SK-N-SH treated with all-trans-retinoic acid at 6 μM for 48 hours (cell line): ENCODE measurements at regions not wholly inside any gene's neighbourhood (a gene's known extent, or its start where the extent isn't known, plus 50 kb on each side); places are given as distances from the start of the nearest gene placed in this dataset.
A peak's percentile ranks its signal among the peaks of the same experiment; 100 is the strongest.

Source experiments
- ATAC-seq: fragments of 200-7000 bp; cut with Tn5 transposase; 3 replicates; pipeline ENCODE4 v1.9.1; 2020; ENCODE audit warnings: mild to moderate bottlenecking, moderate library complexity
- ARNTL ChIP-seq: fragments of 450-650 bp; formaldehyde crosslinking; IDR thresholded peaks from 2 replicates; pipeline ENCODE4 v1.5.0; 2020; ENCODE audit warnings: low read depth, mild to moderate bottlenecking, moderate library complexity, borderline replicate concordance
- BACH2 ChIP-seq: fragments of 250-450 bp; sonication (Bioruptor Pico); IDR thresholded peaks from 2 replicates; pipeline ENCODE4 v1.9.0; 2021; ENCODE audit warnings: mild to moderate bottlenecking, borderline replicate concordance
- CREB5 ChIP-seq: fragments of 250-450 bp; sonication (Bioruptor Pico); IDR thresholded peaks from 2 replicates; pipeline ENCODE4 v1.5.1; 2020; ENCODE audit warnings: low read depth, mild to moderate bottlenecking, moderate library complexity
- CSDC2 ChIP-seq: fragments of 250-450 bp; sonication (Bioruptor Pico); IDR thresholded peaks from 2 replicates; pipeline ENCODE4 v1.5.0; 2020; ENCODE audit warnings: mild to moderate bottlenecking, moderate library complexity
- CSRNP3 ChIP-seq: fragments of 250-450 bp; sonication (Bioruptor Pico); IDR thresholded peaks from 2 replicates; pipeline ENCODE4 v1.5.1; 2021; ENCODE audit warnings: mild to moderate bottlenecking, moderate library complexity
- ESRRG ChIP-seq: fragments of 250-450 bp; sonication (Bioruptor Pico); IDR thresholded peaks from 2 replicates; pipeline ENCODE4 v1.6.1; 2021; ENCODE audit warnings: mild to moderate bottlenecking
- GLIS3 ChIP-seq: fragments of 250-450 bp; sonication (Bioruptor Pico); IDR thresholded peaks from 2 replicates; pipeline ENCODE4 v1.5.0; 2020; ENCODE audit warnings: mild to moderate bottlenecking, moderate library complexity
- OSR1 ChIP-seq: fragments of 250-450 bp; sonication (Bioruptor Pico); IDR thresholded peaks from 2 replicates; pipeline ENCODE4 v1.8.0; 2022; ENCODE audit warnings: moderate library complexity, mild to moderate bottlenecking, inconsistent platforms
- PATZ1 ChIP-seq: fragments of 250-450 bp; sonication (Bioruptor Pico); IDR thresholded peaks from 2 replicates; pipeline ENCODE4 v1.8.0; 2020; ENCODE audit warnings: mild to moderate bottlenecking, moderate library complexity, borderline replicate concordance
- POU6F1 ChIP-seq: fragments of 250-450 bp; sonication (Bioruptor Pico); IDR thresholded peaks from 2 replicates; pipeline ENCODE4 v1.8.0; 2021; ENCODE audit warnings: low read depth, mild to moderate bottlenecking, moderate library complexity, borderline replicate concordance
- PPARA ChIP-seq: fragments of 250-450 bp; sonication (Bioruptor Pico); IDR thresholded peaks from 2 replicates; pipeline ENCODE4 v1.5.0; 2020; ENCODE audit warnings: mild to moderate bottlenecking, borderline replicate concordance
- RARB ChIP-seq: fragments of 250-450 bp; sonication (Bioruptor Pico); IDR thresholded peaks from 2 replicates; pipeline ENCODE4 v1.8.0; 2021; ENCODE audit warnings: mild to moderate bottlenecking, moderate library complexity
- TCF4 ChIP-seq: fragments of 250-450 bp; sonication (Bioruptor Pico); IDR thresholded peaks from 2 replicates; pipeline ENCODE4 v1.8.0; 2021; ENCODE audit warnings: mild to moderate bottlenecking, moderate library complexity, borderline replicate concordance
- TOX ChIP-seq: fragments of 250-450 bp; sonication (Bioruptor Pico); IDR thresholded peaks from 2 replicates; pipeline ENCODE4 v1.8.0; 2021; ENCODE audit warnings: mild to moderate bottlenecking, moderate library complexity, borderline replicate concordance
- TSHZ2 ChIP-seq: fragments of 250-450 bp; sonication (Bioruptor Pico); IDR thresholded peaks from 2 replicates; pipeline ENCODE4 v1.5.0; 2020; ENCODE audit warnings: mild to moderate bottlenecking, moderate library complexity
- ZFP3 ChIP-seq: fragments of 250-450 bp; sonication (Bioruptor Pico); IDR thresholded peaks from 2 replicates; pipeline ENCODE4 v1.5.0; 2020; ENCODE audit warnings: mild to moderate bottlenecking, moderate library complexity
- ZFP30 ChIP-seq: fragments of 450-650 bp; formaldehyde crosslinking; IDR thresholded peaks from 2 replicates; pipeline ENCODE4 v1.5.0; 2022; ENCODE audit warnings: mild to moderate bottlenecking, moderate library complexity
- ZNF565 ChIP-seq: fragments of 450-650 bp; formaldehyde crosslinking; conservative IDR thresholded peaks from 2 replicates; pipeline ENCODE4 v1.5.0; 2020; ENCODE audit warnings: low read depth, mild to moderate bottlenecking, moderate library complexity
- ZNF8 ChIP-seq: fragments of 450-650 bp; formaldehyde crosslinking; IDR thresholded peaks from 2 replicates; pipeline ENCODE4 v1.5.0; 2020; ENCODE audit warnings: mild to moderate bottlenecking, moderate library complexity

GRCh38 chr3:44074181-44074580 lies 167.5 kb upstream of the TOPAZ1 start:
- ATAC-seq: no peak

GRCh38 chr3:44076221-44076829 lies 165.4 kb upstream of the TOPAZ1 start:
- peak; percentile 24 for ATAC-seq
- TF ChIP-seq ZNF565 (CRISPR knock-in tag): no peak
- TF ChIP-seq ZFP3 (CRISPR knock-in tag): no peak
- TF ChIP-seq GLIS3: no peak
- TF ChIP-seq ARNTL: no peak
- no peak for TF ChIP-seq CREB5 (CRISPR knock-in tag)
- no peak for TF ChIP-seq PATZ1 (CRISPR knock-in tag)
- no peak for TF ChIP-seq CSDC2 (CRISPR knock-in tag)
- TF ChIP-seq CSRNP3 (CRISPR knock-in tag): no peak
- TF ChIP-seq ESRRG (CRISPR knock-in tag): no peak
- no peak for TF ChIP-seq TCF4 (CRISPR knock-in tag)

More at GRCh38 chr3:44074181-44074580, 167.5 kb upstream of the TOPAZ1 start:
- TF ChIP-seq PPARA (no peak), ZNF565 (CRISPR knock-in tag) (no peak), ARNTL (no peak), TOX (no peak), OSR1 (no peak), ZFP30 (CRISPR knock-in tag) (no peak), TSHZ2 (CRISPR knock-in tag) (no peak), BACH2 (CRISPR knock-in tag) (no peak), ZFP3 (CRISPR knock-in tag) (no peak), PATZ1 (CRISPR knock-in tag) (no peak), ESRRG (CRISPR knock-in tag) (no peak), ZNF8 (CRISPR knock-in tag) (no peak), GLIS3 (no peak), POU6F1 (CRISPR knock-in tag) (no peak), CSRNP3 (CRISPR knock-in tag) (no peak), RARB (CRISPR knock-in tag) (no peak)
